Natural killer cell treated with Interleukin-12 subunit alpha and Interleukin-12 subunit beta and Interleukin-15 and Interleukin-18, amount 100 ng/mL, for 72 hours (primary cell): ENCODE measurements at regions not wholly inside any gene's neighbourhood (a gene's known extent, or its start where the extent isn't known, plus 50 kb on each side); places are given as distances from the start of the nearest gene placed in this dataset.

Experiments used
- ATAC-seq, 2 donors: fragments of 150-1000 bp; cut with Tn5 transposase in 1 of 2; sonication (Bioruptor Pico), chemical (Tn5 transposase) in 1 of 2; 2 replicates each; pipeline ENCODE4 v1.10.0; 2021
- DNase-seq: peaks from one replicate; pipeline ENCODE4 v3.0.0; 2022; ENCODE audit warnings: low spot score
- H3K27ac Mint-ChIP-seq, 2 donors: 1 replicate in 1 of 2; 2 replicates in 1 of 2; pipeline ENCODE4 v1.8.0; 2022; ENCODE audit warnings: mixed read lengths in 2 of 2, mild to moderate bottlenecking in 1 of 2, moderate library complexity in 1 of 2
- H3K27me3 Mint-ChIP-seq, 2 donors: 1 replicate in 1 of 2; 2 replicates in 1 of 2; pipeline ENCODE4 v1.8.0; 2022; ENCODE audit warnings: mixed read lengths in 2 of 2
- H3K36me3 Mint-ChIP-seq: one replicate; pipeline ENCODE4 v1.8.0; 2022; ENCODE audit warnings: mixed read lengths
- H3K4me1 Mint-ChIP-seq, 2 donors: 1 replicate in 1 of 2; 2 replicates in 1 of 2; pipeline ENCODE4 v1.8.0; 2022; ENCODE audit warnings: low read depth in 2 of 2, mixed read lengths in 2 of 2, mild to moderate bottlenecking in 1 of 2
- H3K4me3 Mint-ChIP-seq: one replicate; pipeline ENCODE4 v1.8.0; 2022; ENCODE audit warnings: mixed read lengths
- H3K9me3 Mint-ChIP-seq: 2 replicates; pipeline ENCODE4 v1.8.0; 2022; ENCODE audit warnings: mixed read lengths

DNA sequence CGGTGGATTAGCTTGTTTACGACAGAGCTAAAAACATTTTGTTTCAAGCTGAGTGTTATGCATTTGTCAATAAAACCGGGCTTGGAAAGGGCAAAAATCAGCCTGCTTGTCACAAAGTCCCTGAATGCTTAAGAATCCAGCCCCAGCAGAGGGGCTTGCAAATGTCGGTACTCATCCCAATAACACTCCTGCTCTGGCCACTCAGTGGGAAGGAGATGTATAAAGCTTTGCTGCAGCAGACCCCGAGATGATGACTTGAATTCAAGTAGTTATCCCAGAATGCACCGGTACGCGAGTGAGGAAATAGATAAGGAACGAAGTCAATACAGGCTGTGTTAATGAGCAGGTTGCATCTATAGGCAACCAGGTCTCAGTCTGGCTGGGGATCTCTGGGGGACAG, 662.3 kb downstream of the CCSER2 start:
- ATAC-seq (no peak), DNase-seq (no peak)
- H3K27me3 Mint-ChIP-seq, result no peaks in the 10 kb centered on the region
- no peaks in the 10 kb centered on the region for H3K36me3 Mint-ChIP-seq
- H3K4me1 Mint-ChIP-seq, result no peaks in the 10 kb centered on the region
- H3K4me3 Mint-ChIP-seq, result no peak overlapping the region
- no peak overlapping the region for H3K27ac Mint-ChIP-seq
- H3K9me3 Mint-ChIP-seq, result no peaks in the 10 kb centered on the region

DNA sequence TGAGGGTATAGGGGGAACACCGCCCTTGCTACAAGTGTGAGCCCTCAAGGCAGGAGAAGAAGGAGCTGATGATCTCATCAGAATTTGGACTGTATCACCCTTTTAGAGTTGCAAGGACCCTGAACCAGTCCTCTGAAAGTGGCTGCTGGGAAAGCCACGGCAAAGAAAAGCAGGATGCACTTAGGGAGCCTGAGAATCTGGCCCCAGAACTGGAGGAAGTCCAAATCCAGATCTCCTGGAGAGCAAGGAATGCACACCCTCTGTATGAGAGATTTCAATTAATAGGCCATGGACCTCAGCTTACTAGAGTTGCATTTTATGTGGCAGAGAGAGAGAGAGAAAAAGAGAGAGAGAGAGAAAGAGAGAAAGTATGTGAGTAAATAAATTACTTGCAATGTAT, 662.9 kb downstream of the CCSER2 start:
- no peaks in the 10 kb centered on the region for H3K4me1 Mint-ChIP-seq
- DNase-seq (no peak), ATAC-seq (no peak)
- no peak overlapping the region for H3K27ac Mint-ChIP-seq
- H3K36me3 Mint-ChIP-seq, result no peaks in the 10 kb centered on the region
- H3K9me3 Mint-ChIP-seq, result no peaks in the 10 kb centered on the region
- no peak overlapping the region for H3K4me3 Mint-ChIP-seq
- no peaks in the 10 kb centered on the region for H3K27me3 Mint-ChIP-seq

GRCh38 chr10:84993251-84994035, 665.1 kb downstream of the CCSER2 start:
- ATAC-seq, result no peak
- no peak for DNase-seq
- Mint-ChIP-seq H3K4me1 (no peaks in the 10 kb centered on the region), H3K9me3 (no peaks in the 10 kb centered on the region), H3K27me3 (no peaks in the 10 kb centered on the region), H3K36me3 (no peaks in the 10 kb centered on the region), H3K4me3 (no peak overlapping the region), H3K27ac (no peak overlapping the region)

GRCh38 chr10:84994722-84995121, 666.3 kb downstream of the CCSER2 start:
- Mint-ChIP-seq H3K4me3 (no peak overlapping the region), H3K27ac (no peak overlapping the region), H3K27me3 (no peaks in the 10 kb centered on the region), H3K9me3 (no peaks in the 10 kb centered on the region), H3K4me1 (no peaks in the 10 kb centered on the region), H3K36me3 (no peaks in the 10 kb centered on the region)
- DNase-seq, result no peak
- ATAC-seq, result no peak

GRCh38 chr10:84996580-84996979, 668.2 kb downstream of the CCSER2 start:
- H3K4me3 Mint-ChIP-seq, result no peak overlapping the region

GRCh38 chr10:84997870-84998269, 669.5 kb downstream of the CCSER2 start:
- H3K36me3 Mint-ChIP-seq, result no peaks in the 10 kb centered on the region
- peaks cover 2% of the 10 kb centered on the region for H3K9me3 Mint-ChIP-seq
- no peaks in the 10 kb centered on the region for H3K27me3 Mint-ChIP-seq
- no peak overlapping the region for H3K27ac Mint-ChIP-seq
- no peak overlapping the region for H3K4me3 Mint-ChIP-seq
- no peaks in the 10 kb centered on the region for H3K4me1 Mint-ChIP-seq
- no peak for ATAC-seq
- no peak for DNase-seq

More at GRCh38 chr10:84996580-84996979, 668.2 kb downstream of the CCSER2 start:
- H3K36me3 Mint-ChIP-seq, result no peaks in the 10 kb centered on the region
- no peak overlapping the region for H3K27ac Mint-ChIP-seq
- H3K27me3 Mint-ChIP-seq, result no peaks in the 10 kb centered on the region
- H3K9me3 Mint-ChIP-seq, result no peaks in the 10 kb centered on the region
- no peak for ATAC-seq
- no peaks in the 10 kb centered on the region for H3K4me1 Mint-ChIP-seq
- DNase-seq, result no peak

GRCh38 chr10:84999929-85000328, 671.5 kb downstream of the CCSER2 start:
- Mint-ChIP-seq H3K36me3 (no peaks in the 10 kb centered on the region), H3K4me3 (no peak overlapping the region), H3K9me3 (peaks cover 7% of the 10 kb centered on the region), H3K27me3 (no peaks in the 10 kb centered on the region), H3K4me1 (no peaks in the 10 kb centered on the region), H3K27ac (no peak overlapping the region)
- no peak for DNase-seq
- no peak for ATAC-seq

GRCh38 chr10:85003083-85003482, 674.7 kb downstream of the CCSER2 start:
- H3K4me3 Mint-ChIP-seq, result no peak overlapping the region
- no peak overlapping the region for H3K27ac Mint-ChIP-seq
- H3K4me1 Mint-ChIP-seq, result no peaks in the 10 kb centered on the region
- no peak for ATAC-seq
- DNase-seq, result no peak
- H3K36me3 Mint-ChIP-seq, result no peaks in the 10 kb centered on the region
- no peaks in the 10 kb centered on the region for H3K27me3 Mint-ChIP-seq
- peaks cover 12% of the 10 kb centered on the region for H3K9me3 Mint-ChIP-seq

GRCh38 chr10:85008488-85009184, 680.2 kb downstream of the CCSER2 start:
- DNase-seq, result no peak
- no peaks in the 10 kb centered on the region for H3K4me1 Mint-ChIP-seq
- no peaks in the 10 kb centered on the region for H3K27me3 Mint-ChIP-seq
- no peak for ATAC-seq
- H3K4me3 Mint-ChIP-seq, result no peak overlapping the region
- no peaks in the 10 kb centered on the region for H3K36me3 Mint-ChIP-seq
- no peak overlapping the region for H3K27ac Mint-ChIP-seq
- peaks cover 16% of the 10 kb centered on the region for H3K9me3 Mint-ChIP-seq

- ATAC-seq (no peak), DNase-seq (no peak)
- no peaks in the 10 kb centered on the region for H3K27me3 Mint-ChIP-seq
- no peaks in the 10 kb centered on the region for H3K36me3 Mint-ChIP-seq
- peaks cover 11% of the 10 kb centered on the region for H3K9me3 Mint-ChIP-seq
- H3K4me3 Mint-ChIP-seq, result no peak overlapping the region
- no peak overlapping the region for H3K27ac Mint-ChIP-seq
- H3K4me1 Mint-ChIP-seq, result no peaks in the 10 kb centered on the region
These were observed 683.9 kb downstream of the CCSER2 start for GRCh38 chr10:85012305-85012704.

- no peak overlapping the region for H3K4me3 Mint-ChIP-seq
- DNase-seq (no peak), ATAC-seq (no peak)
- peaks cover 13% of the 10 kb centered on the region for H3K9me3 Mint-ChIP-seq
- H3K4me1 Mint-ChIP-seq, result no peaks in the 10 kb centered on the region
- no peak overlapping the region for H3K27ac Mint-ChIP-seq
- H3K27me3 Mint-ChIP-seq, result no peaks in the 10 kb centered on the region
- H3K36me3 Mint-ChIP-seq, result no peaks in the 10 kb centered on the region
These were observed 698.6 kb downstream of the CCSER2 start for GRCh38 chr10:85026878-85027467.

- Mint-ChIP-seq H3K9me3 (peaks cover 15% of the 10 kb centered on the region), H3K36me3 (no peaks in the 10 kb centered on the region), H3K27me3 (no peaks in the 10 kb centered on the region), H3K27ac (no peak overlapping the region), H3K4me1 (no peaks in the 10 kb centered on the region), H3K4me3 (no peak overlapping the region)
- no peak for ATAC-seq
- DNase-seq, result no peak
These were observed 704.6 kb downstream of the CCSER2 start for GRCh38 chr10:85032981-85033380.

DNA sequence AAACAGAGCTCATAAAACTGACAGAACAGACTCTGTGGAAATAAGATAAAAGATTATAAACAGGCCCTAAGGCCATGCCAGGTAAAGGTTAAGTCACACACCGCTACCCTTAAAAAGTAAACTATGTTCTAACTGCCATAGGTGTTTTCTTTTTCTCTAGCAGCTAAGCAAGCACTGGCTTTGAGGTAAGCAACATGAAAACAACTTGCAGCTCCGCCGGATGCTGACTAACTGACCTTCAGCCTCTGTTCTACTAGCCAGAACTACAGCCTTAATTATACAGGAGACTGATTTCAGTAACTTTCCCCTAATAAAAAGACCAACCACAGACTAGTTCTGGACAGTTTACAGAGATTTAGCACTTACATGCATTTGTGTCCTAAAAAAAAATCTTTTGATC, 708.3 kb downstream of the CCSER2 start:
- Mint-ChIP-seq H3K36me3 (peaks cover 12% of the 10 kb centered on the region), H3K27me3 (no peaks in the 10 kb centered on the region), H3K4me1 (no peaks in the 10 kb centered on the region), H3K27ac (no peak overlapping the region), H3K9me3 (peaks cover 25% of the 10 kb centered on the region), H3K4me3 (no peak overlapping the region)
- DNase-seq (no peak), ATAC-seq (no peak)

DNA sequence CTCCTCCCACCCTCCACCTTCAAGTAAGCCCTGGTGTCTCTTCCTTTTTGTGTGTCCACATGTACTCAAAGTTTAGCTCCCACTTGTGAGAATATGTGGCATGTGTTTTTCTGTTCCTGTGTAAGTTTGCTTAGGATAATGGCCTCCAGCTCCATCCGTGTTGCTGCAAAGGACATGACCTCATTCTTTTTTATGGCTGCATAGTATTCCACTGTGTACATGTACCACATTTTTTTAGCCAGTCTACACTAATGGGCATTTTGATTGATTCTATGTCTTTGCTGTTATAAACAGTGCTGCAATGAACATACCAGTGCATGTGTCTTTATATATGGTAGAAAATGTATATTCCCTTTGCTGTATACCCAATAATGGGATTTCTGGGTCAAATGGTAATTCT, 710.9 kb downstream of the CCSER2 start:
- no peak overlapping the region for H3K4me3 Mint-ChIP-seq
- no peaks in the 10 kb centered on the region for H3K27me3 Mint-ChIP-seq
- no peak for ATAC-seq
- peaks cover 18% of the 10 kb centered on the region for H3K9me3 Mint-ChIP-seq
- H3K36me3 Mint-ChIP-seq, result peaks cover 12% of the 10 kb centered on the region
- H3K27ac Mint-ChIP-seq, result no peak overlapping the region
- no peak for DNase-seq
- H3K4me1 Mint-ChIP-seq, result no peaks in the 10 kb centered on the region
